ENCODE measurements at regions not wholly inside any gene's neighbourhood (a gene's known extent, or its start where the extent isn't known, plus 50 kb on each side); places are given as distances from the start of the nearest gene placed in this dataset.
"Not testable (repeated sequence)": the region's sequence is repeated elsewhere in the genome, so short reads cannot be mapped to it uniquely, and the experiment has no call there.

DNA sequence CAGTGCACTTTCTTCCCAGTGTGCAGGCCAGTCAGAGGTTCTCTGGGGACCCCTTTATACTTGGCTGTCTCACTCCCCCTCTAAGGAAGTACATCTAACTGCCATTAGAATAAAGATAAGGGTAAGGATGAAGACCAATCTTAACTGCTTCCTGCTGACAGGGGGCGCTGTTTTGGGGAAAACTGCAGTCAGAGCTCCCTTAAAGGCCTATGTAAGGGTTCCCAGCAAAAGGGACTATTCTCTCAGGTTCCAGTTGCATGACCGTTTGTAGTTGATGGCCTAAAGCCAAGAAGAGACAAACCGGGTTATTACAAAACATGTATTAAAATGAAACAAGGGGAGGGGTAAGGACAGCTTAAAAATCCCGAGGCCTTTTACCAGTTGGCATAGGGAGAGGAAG lies 115.6 kb upstream of the SPIN4 start:
- DNase-seq (ENCODE audit: low spot score), result no peak

DNA sequence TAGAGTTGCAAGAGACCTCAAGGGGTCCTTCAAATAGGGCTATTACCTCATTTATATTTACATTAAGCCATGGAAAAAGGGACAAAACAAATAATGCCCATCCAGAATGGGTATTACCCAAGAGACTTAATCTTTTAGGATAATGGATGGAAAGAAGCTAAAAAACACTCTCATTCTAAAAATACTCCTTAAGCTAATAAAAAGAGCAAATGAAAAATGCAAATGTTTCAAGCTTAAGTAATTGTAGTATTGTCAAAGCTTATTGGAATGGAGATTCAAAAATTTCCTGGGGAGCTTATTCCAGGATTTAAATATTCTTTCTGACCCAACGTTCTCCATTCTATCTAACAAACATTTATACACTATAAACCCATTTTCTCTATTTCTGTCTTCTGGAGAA lies 107.8 kb upstream of the SPIN4 start:
- no peak for DNase-seq (ENCODE audit: low spot score)

DNA sequence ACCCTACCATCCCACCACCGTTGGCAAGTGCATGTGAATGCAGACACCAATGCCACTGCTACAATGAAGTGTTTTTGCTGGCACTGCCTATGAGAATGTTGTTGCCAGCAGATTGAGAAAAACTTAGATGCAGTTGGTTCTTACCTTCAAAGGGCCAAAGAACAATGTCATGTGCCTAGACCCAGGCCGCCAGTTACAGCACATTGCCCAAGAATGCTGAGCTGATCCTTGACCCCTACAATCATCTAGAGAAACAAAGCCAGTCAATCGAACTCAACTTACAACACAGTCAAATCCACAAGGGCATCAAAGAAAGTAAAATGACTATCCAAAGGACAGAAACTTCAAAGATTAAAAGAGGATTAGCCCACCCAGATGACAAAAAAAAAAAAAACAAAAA lies 102.4 kb upstream of the SPIN4 start:
- no peak for DNase-seq (ENCODE audit: low spot score)

DNA sequence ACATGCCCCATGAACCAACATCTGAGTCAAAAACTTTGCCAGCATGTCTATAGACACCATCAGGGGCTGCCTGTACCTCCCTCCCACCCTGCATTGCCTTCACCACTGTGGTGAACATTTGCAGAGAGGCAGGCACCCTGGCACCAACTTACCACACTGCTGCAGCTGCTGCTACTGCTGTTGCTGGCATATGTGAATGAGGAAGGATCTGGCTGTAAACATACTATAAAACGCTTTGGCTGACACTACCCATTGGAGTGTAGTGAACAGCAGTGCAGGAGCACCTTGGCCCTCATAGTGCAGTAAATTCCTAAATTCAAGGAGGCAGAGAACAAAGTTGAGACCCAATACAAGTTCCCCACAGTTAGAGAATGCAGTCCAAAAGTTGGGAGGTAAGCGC lies 90.6 kb upstream of the SPIN4 start:
- no peak for DNase-seq (ENCODE audit: low spot score)

DNA sequence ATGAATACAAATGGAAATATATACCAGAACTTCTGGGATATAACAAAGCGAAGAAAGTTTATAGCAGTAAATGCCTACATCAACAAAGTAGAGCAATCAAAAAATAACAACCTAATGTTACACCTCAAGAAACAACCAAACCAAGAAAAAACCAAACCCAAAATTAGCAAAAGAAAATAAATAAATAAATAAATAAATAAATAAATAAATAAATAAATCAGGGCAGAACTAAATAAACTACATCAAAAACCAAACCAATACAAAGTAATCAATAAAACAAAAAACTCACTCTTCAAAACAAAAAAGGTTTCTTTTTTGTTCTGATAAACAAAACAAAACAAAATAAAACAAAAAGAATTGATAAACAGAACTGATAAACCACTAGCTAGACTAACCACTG lies 88.4 kb upstream of the SPIN4 start:
- DNase-seq (ENCODE audit: low spot score), result no peak

DNA sequence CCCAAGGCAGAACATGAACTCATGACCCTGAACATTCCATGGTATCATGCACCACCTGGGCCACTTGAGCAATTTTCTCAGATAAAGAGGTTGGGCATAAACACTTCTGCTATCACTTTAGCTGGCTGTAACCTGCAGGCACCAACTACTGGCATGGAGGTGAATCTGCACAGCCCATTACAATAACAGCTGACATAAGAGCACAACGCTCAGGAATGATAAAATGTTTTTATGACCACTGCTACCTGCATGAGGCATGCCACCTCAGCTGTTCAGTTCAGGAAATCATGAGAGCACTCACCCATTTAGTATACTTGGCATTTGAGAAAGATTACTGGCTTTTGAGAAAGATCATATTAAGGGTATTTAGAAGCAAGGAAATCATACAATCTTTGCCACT lies 85.7 kb upstream of the SPIN4 start:
- DNase-seq (ENCODE audit: low spot score), result no peak

DNA sequence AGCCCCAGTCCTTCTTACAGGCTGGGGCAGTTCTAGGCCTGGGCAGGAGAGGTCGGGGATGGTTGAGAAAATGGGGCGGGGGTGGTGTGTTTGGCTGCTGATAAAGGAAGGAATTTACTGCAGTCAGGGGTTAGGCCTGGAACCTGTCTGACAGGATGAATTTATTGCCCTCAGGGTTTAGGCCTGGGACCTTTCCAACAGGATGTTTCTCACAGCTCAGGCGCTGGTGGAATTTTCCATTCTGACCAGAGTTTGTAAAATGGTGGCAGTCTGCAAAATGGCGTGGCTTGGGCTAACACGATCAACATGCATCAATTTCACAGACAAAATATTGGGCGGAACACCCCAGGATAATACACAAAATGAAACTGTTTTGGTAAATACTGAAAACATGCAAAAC lies 83.5 kb upstream of the SPIN4 start:
- peak; percentile 5 for DNase-seq (ENCODE audit: low spot score)

DNA sequence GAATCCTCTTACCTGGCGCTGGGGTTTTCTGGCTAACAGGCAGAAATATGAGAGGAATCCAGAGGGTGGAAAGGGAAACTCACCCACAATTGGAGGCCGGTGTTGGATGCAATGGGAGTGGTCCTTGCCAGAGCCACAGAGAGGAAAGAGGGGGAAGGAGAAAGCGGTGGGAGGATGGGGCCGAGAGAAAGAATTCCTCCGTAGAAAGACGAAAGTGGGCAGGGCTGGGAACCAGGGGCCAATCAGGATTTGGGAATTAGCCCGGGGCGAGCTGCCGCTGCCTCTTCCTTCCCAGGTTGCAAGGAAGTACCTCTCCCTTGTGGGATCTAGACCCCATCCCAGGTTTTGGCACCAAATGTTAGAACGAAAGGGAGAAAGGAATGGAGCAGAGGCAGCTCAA lies 83.1 kb upstream of the SPIN4 start:
- no peak for DNase-seq (ENCODE audit: low spot score)

DNA sequence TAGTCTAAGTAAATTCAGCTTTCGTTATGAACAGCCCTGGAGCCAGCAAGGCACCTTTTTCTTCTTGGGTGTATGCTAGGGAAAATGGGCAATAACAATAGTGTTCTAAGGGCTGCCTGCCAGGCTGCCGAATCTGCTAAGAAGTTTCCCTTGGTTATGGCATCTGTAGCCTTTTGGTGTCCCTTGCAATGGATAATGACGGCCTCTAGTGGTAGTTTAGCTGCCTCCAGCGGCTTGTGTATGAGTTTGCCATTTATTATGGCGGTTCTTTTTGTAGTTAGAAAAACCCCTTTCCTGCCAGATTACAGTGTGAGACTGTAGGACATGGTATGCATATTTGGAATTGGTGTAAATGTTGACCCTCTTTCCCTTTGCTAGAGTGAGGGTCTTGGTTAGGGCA lies 78.9 kb upstream of the SPIN4 start:
- no peak for DNase-seq (ENCODE audit: low spot score)

DNA sequence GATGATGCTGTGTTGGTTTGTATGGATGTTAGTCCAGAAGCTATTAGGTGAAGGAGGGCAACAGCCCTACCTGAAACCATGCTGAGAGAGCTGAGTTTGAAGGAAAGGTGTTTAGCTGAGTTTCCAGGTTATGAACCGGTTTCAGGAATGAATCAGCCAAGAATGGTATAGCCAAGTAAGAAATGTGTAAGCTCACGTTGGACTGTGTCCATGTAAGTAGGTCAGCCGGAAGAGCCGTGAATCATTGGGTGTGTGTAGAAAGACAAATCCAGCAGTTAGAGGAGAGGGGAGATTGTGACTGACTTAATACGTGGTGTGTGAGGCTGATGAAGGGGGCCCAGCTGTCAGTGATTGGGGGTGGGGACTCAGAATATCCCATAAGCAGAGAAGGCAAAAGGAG lies 77.2 kb upstream of the SPIN4 start:
- DNase-seq (ENCODE audit: low spot score), result no peak

DNA sequence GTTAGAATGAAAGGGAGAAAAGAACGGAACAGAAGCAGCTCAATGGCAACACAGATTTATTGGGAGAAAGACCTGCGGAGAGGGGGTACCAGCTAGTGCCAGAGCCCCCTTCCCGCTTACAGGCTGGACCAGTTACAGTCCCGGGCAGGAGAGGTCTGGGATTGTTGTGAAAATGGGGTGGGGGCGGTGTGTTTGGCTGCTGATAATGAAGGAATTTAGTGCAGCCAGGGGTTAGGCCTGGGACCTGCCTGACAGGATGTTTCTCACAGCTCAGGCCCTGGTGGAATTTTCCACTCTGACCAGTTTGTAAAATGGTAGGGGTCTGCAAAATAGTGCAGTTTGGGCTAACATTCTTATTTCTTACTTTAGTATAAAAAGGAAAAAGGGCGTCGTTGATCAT lies 75.4 kb upstream of the SPIN4 start:
- no peak for DNase-seq (ENCODE audit: low spot score)

DNA sequence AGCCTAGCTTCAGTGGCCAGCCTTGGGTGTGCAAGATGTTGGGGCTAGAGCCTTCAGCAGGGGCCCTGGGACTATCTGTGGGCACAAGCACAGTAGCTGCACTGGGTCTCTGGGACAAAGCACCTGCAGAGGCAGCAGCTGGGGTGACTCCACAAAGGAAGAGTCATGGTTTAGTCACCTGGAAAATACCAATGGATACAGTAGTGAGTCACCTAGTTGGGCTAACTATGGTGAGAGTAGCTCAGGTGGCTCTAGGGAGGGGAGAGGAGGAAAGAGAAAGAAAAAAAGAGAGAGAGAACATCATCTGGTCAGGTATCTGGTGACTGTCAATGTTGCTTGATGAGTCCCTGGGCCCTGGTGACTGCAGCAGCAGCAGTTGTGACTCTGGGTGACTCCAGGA lies 72.9 kb upstream of the SPIN4 start:
- DNase-seq (ENCODE audit: low spot score), result no peak

DNA sequence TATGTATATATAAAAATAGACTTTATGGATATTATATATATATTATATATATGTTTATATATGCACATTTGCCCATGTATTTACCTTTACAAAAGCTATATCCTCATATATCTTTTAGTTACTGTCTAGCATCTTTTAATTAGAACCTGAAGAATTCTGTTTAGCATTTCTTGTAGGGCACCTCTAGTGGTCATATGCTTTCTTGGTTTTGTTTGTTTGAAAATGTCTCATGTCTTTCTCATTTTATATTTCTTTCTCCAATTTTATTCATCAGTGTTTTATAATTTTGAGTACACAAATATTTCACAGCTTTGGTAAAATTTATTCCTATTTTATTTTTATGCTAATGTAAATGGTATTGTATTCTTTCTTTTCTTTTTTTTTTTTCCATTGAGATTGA lies 70.3 kb upstream of the SPIN4 start:
- no peak for DNase-seq (ENCODE audit: low spot score)

DNA sequence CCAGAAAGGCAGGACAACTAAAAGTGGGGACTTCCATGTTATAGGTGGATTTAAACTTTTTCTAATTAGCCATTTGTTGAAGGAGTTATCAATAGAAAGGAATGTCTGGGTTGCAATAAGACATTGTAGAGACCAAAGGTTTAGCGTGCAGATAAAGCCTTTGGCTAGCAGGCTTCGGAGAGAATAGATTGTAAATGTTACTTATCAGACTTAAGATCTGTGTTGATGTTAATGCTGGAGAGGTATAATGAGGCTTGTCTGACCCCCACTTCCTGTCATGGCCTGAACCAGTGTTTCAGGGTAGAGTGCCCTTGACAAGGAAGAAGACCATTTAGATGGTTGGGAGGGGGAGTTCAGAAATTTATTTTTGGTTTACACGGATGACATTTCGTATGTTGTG lies 67.1 kb upstream of the SPIN4 start:
- no peak for DNase-seq (ENCODE audit: low spot score)

DNA sequence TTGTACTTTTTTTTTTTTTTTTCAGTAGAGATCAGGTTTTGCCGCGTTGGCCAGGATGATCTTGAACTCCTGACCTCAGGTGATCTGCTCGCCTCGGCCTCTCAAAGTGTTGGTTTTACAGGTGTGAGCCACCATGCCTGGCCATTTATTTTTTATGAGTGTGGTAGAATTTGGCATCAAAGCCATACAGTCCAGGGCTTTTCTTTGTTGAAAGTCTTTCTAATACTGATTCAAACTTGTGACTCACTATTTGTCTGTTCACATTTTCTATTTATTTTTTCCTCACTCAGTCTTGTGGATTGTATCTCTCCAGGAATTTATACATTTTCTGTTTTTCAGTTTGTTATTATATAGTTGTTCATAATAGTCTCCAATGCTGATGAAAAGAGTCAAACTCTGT lies 66.5 kb upstream of the SPIN4 start:
- no peak for DNase-seq (ENCODE audit: low spot score)

DNA sequence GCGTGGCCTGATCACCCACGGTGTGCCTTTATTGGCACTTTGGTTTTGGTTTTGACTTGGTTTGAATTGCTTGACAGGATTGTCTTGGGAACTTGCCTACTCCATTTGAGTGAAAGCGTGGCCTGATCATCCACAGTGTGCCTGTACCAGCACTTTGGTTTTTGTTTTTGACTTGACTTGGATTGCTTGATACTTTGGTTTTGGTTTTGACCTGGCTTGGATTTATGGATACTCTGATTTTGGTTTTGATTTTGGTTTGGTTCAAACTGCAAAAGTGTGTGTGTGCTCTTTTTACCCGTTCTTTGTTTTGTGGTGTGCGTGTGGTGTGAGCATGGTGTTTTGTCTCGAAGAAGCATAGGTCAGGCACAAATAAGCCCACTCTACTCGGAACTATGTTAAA lies 58.8 kb upstream of the SPIN4 start:
- not testable (repeated sequence) for DNase-seq (ENCODE audit: low spot score)

DNA sequence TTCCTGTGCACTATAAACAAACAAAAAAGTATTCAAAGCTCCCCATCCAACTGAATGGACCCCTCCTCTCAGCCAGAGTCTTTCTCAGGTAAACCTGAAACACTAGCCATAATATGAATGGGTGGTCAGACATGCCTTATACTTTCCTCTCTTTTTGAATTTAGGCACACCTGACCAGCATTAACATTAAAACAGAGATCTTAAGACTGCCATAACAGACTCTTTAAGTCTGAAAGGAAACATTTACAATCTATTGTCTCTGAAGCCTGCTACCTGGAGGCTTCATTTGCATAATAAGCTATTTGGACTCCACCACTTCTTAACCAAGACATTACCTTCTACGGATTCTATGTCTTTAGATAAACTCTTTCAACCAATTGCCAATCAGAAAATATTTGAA lies 56.9 kb upstream of the SPIN4 start:
- DNase-seq (ENCODE audit: low spot score), result no peak

DNA sequence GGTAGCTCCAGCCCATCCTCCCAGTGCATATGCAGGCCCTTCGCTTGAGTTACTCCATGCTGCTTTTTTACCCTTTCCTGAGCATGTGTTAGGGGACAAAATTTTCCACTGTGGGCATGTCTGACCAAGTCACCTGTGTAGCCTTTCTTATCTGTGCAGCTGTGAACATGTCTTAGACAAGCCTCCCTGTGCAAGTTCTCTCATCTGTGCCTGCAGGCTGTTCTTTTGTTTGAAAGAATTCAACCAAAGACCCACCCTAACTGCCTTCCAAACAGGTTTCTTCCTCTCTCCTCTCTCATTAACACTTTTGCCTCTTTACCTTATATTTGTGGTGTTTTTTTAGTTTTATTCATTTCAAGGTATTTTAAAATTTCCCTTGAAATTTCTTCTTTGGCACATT lies 53.2 kb upstream of the SPIN4 start:
- DNase-seq (ENCODE audit: low spot score), result no peak

DNA sequence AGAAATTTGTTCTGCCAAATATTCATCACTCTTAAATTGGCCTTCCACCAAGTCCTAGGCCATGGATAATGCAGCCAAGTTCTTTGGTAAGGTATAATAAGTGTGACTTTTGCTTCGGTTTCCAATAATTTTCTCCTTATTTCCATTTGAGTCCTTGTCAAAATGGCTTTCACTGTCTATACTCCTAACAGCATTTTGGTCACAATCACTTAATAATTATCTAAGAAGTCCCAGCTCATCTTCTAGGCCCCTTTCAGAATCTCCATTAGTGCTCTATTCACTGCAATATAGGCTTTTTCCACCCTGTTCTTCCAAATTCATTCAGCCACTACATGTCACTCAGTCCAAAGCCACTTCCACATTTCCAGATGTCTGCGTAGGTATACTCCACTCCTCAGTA lies 51.0 kb upstream of the SPIN4 start:
- no peak for DNase-seq (ENCODE audit: low spot score)

Data from H4 (cell line).